AML-193 (cell line): ENCODE measurements at regions not wholly inside any gene's neighbourhood (a gene's known extent, or its start where the extent isn't known, plus 50 kb on each side); places are given as distances from the start of the nearest gene placed in this dataset.

Source experiments
- DNase-seq, 2 experiments: peaks; one replicate each; lab custom pipeline; 2025; lab: John Stamatoyannopoulos, UW

DNA sequence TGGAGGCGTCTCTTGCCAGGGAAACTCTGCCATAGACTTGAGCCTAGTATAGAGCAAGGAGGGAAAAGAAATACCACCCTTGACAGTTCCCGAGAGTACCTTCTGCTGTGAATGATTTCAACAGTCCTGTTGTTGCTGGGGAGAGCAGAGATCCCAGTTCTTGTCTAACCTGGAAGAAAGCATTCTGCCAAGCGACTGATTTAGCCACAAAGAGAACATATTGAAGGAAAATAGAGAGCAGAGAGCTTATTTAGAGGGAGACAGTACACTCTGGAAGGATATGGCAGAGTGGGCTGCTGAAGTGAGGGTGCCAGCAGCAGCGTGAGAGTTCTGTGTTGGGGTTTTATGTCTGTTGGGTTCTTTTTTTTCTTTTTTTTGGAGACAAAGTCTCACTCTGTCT is 966.9 kb upstream of the TMEM132C start:
- no peak for DNase-seq

DNA sequence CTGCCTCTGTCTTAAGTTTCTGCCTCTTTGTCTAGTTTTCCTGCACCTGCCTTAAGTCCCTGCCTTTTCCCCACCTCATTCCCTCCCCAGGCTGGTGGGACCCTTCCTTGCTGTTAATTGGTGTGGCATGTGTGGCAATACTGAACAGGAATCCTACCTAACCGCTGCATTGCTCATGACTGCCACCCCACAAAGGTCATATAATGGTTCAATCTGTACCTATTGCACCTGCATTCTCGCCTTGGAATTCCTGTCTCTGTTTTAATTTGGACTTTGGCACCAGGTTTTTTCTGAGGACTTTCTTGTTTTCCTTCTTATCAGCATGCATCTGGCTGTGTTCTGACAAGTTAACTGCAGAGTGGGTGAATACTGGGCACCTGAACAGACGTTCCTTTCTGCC is 966.2 kb upstream of the TMEM132C start:
- no peak for DNase-seq

DNA sequence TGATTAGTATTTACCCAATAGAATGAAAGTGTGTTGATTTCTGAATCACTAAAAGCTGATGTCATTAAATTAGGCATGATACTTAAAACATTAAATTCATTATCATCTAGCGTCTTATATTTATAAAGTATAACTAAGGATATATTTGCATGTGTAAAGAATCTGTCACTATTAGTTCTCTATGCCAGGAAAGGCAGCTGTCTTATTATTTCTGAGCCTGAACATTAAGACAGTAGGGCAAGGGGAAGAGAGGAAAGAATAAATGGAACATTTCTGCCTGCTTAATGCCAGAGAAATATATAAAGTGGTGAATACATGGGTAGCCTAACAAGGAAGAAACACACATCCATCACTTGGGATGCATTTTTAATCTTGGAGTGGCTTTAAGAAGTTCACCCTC is 965.1 kb upstream of the TMEM132C start:
- DNase-seq = no peak

DNA sequence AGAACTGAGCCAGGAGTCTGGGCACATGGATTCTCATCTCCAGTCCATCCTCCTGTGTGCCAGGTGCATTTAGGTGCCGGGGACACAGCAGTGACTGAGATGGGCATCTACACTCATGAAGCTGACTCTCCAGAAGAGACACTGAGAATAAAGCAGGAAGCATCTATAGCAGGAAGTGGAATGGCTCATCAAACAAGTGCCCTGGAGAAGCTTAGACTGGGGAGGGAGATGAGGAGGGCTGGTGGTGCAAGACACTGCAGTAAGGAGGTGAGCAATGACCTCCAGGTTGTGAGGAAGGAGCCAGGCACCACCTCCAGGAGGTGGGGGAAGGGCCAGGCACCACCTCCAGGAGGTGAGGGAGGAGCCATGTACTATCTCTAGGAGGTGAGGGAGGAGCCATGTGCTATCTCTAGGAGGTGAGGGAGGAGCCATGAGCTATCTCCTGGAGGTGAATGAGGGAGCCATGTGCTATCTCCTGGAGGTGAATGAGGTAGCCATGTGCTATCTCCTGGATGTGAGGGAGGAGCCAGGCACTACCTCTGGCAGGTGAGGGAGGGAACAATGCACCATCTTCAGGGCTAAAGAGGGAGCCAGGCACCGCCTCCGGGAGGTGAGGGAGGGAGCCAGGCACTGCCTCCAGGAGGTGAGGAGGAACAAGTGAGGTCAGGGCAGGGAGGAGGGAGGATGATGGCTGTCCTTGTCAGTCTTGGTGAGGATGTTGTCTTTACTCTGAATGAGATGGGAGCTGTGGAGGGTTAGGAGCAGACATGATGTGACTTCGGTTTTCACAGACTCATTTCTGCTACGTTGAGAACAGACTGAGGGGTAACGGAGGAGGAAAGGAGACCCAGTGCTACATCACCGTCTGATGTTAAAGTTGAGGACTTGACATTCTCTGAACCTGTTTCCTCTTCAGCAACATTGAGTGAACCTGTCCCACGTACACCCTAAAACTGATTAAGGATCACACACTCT is 961.9 kb upstream of the TMEM132C start:
- DNase-seq = no peak

DNA sequence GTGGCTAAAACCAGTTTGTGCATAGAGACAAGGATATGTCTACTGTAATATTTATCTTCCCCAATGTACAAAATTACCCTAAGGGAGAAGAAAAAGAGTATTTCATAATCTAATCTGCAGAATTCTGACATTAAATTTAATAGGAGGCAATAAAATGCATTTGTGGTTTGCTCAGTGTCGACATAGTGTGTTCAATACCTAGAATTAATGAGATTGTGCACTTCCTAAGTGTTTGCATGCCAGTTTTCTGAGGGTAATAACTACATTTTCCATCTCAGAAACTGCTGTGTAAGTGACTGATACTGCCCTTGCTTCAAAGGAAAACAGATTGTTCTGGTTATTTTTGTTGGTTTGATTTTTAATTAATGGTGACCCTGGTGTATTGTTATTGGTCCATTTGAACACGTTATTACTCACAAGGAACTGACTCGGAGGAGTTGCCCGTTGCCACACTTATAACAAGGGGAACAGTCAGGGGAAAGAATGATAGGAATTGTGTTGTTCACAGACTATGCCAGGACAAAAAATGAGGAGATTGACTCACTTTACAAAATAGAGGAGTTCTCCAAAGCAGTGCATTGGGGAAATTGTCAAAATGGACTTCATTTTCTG is 960.3 kb upstream of the TMEM132C start:
- no peak for DNase-seq

DNA sequence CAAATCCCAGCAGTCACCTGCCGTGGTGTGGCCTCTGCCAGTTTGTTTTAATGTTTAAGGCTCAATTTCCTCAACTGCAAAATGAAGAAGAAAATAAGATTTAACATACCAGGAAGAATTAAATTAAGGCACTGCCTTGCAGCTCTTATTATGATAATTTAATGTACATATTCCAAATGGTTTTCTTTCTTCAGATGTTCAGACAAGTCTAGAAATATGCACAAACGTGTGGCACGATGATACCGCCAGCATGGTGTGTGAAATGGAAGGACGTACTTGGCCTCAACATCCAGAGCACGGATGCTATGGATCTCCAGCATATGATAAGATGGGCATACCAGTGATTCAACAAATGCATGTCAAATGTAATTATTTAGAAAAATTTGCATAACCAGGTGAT is 959.4 kb upstream of the TMEM132C start:
- DNase-seq = no peak

DNA sequence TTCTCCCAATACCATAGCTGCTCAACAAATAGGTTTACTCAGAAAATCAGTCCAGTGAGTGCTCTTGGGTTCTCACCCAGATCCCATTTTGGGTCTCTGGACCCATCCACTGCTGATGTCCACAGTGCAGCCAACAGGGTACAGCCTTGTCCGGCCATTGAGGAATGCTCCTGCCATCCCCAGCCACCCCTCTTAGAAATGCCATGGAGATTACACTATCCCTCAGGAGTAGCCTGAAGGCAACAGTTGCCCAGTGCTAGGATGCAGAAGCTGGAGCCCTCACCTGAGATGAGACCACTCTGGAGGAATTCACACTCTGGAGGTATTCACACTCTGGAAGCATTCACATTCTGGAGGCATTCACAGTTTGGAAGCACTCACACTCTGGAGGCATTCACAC is 958.8 kb upstream of the TMEM132C start:
- no peak for DNase-seq

DNA sequence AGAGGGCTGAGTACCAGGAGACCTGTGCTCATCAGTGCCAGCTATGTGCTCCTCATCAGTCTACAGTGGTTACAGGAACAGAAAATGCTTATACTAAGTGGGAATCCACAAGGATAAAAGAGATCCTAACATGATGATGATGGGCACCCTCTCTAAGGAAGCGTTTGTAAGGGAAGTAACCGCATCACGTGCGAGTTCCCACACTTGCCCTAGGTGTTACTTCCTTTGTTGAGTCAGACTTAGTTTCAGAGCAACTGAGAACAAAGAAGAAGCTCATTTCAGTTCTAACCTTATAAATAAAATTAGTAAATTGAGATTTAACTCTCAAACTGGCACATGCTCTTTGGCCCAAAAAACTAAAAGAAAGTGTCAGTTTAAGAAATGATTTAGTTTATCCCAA is 956.4 kb upstream of the TMEM132C start:
- DNase-seq = no peak

DNA sequence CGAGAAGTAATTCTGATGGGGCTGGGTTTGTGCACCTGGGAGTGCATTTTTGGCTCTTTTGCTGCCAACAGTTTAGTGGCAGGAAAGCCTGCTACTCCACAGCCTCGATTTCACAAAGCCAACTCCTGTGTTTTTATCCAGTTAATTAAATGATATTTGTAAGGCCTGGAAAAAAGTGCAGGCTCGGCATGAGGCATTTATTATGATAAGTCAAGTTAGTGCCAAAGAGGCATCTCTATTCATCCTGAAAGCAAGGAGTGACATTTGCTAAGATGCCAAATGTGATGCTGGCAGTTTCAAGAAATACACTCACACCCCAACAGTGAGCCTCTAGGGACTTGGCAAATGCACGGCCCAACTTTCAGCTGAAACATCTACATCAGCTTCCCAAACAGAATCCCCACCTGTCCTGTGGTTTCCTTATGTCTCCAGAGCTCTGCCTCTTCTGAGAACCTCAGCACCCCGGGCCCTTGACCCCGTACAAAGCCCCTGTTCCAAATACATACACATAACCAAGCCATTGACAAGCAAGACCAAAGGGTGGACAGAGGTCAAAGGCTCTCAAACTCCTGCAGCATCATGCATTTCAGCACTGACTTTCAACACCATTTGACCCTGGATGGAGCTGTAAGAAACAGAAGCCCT is 955.1 kb upstream of the TMEM132C start:
- no peak for DNase-seq

DNA sequence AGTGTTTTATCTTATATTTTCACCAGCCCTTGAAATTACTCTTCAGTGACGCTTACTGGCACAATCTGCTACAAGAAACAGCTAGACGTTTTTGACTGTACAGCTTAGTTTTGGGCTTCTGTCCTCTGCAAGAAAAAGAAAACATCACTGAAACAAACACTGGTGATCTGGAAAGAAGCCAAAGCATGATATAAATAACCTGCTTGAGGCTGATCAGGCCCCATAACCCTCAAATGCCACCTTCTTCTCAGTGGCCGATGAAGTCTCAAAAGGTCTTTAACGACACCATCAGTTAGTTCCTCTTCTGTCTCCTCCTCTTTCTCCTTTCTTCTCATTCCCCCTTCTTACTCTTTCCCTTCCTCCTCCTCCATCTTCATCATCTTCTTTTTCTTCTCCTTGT is 942.3 kb upstream of the TMEM132C start:
- DNase-seq = no peak

DNA sequence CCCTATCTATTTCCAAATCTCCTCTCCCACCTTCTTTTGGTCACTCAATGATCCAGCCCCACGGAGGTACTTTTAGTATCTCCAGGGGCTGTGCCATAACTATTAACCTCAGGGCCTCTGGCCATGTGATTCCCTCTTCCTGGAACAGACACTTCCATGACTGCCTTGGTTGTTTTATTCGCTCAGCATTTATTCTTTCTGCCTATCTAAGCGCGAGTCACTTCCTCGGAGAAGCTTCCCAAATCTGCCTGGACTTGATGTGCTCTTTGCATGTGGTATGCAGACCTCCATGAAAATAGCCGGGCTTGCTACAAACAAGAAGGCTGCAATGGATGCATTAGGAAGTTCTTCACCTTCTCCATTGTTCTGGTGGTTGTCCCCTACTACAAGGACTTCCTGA is 939.0 kb upstream of the TMEM132C start:
- DNase-seq = no peak

DNA sequence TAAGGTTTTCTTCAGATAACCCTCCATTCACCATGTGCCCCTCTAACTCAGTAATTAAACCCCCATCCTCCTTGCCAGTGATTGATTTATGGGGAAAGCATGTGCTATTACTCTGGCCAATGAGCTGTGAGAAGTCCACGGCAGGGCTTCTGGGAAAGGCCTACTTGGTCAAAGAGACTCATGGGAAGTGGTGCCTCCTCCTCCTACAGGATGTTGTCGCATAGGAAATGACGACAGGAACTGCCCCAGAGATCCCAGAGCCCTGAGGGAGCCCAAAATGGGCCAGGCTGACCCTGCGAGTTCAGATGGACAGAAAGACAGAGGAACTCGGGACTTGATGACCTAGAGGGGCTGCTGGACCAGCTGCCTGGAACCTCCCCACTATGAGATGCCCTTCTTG is 938.1 kb upstream of the TMEM132C start:
- DNase-seq = no peak

DNA sequence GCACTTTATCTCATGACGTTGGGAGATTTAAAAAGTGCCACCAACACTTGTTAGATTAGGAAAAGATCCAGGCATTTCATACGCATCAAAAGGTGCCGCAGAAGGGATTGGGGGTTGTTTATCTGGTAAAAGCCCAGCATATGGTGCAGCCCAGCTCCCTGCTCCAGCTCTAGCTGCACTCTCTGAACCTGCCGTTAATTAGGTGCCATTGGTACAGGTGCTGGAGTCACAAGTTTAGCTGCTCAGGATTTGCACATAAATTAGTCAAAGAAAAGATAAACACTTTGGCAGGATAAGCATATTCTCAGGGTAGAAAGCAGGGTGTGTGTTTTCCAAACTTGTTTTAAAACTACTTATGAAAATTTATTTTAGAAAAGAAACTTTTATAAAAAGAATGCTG is 932.6 kb upstream of the TMEM132C start:
- no peak for DNase-seq

DNA sequence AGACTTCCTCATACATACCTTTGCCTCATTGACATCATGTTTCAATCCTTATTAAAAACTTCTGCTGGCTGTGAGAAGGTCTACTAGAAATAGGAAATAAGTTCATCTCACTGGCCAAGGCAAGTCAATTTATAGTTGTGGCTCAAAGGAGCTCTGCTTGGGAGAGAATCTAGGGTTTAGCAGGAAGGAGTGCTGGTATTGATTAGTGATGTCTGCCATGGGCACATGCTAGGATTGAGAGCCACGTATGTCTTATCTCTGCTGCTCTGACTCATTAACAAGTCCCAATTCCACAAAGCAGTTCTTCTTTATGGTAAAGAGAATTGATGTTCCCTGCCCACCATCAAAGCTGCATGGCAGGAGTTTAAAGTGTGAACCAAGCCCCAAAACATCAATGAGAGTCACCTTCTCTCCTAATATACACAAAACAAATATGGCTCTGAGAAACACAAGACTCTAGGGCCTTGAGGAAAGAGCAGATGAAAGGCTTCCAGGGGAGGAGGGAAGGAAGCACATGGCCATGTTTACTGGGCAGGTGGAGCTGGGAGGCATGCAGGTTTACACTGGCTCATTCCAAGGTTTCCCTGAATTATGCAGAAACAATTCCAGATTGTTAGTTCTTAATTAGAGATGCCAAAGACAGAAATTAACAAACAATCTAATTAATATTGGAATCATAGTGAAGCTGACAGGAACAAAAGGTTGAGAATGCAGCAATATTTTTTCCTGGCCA is 931.9 kb upstream of the TMEM132C start:
- no peak for DNase-seq

DNA sequence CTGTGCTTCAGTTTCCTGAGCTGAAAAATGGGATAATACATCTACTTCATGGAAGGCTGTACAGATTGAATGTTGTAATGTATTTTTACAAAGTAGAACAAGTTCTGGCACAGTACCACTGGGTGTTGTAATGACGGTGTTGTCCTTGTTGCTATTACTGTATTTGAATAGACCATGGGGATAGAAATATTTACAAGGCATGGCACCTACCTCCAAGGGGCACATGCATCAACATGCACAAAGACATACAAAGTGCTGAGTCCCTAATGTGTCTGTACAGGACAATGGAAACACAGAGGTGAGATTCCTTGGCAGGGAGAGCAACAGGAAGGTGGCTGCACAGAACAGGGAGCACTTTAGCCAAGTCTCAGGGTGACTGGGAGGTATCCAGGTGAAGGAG is 930.6 kb upstream of the TMEM132C start:
- DNase-seq = no peak

DNA sequence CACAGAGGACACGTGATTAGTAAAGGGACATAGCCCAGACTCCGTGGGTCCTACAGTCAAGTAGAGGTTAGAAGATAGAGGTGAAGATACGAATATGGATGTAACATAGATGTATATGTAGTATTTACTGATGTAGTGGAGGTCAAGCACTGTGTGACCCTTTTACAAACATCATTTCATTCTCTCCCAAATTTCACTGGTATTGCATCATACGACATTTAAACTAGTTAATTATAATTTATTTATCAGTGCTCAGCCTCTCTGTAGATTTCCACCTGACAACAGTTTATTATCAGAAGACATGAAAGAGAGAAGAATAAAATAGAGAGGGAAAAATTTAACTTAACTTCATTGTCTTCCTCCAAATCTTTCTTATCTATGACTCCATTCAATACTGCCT is 927.9 kb upstream of the TMEM132C start:
- no peak for DNase-seq

DNA sequence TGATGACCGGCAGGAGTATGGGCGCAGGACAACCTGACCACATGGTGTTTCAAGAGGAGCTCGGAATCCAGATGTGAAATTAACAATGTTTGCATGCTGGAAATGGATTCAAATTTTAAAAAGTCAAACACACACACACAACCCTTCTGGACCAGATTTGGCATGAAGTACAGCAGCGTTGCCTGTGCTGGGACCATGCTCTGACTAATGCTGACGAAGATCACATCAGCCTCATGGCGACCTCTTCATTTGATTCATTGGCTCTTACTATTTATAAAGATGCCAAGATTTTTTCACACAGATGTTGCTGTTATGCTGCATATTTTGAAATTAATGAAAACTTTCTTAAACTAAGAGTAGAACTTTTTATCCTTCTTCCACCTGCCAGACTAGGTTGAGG is 926.6 kb upstream of the TMEM132C start:
- no peak for DNase-seq

DNA sequence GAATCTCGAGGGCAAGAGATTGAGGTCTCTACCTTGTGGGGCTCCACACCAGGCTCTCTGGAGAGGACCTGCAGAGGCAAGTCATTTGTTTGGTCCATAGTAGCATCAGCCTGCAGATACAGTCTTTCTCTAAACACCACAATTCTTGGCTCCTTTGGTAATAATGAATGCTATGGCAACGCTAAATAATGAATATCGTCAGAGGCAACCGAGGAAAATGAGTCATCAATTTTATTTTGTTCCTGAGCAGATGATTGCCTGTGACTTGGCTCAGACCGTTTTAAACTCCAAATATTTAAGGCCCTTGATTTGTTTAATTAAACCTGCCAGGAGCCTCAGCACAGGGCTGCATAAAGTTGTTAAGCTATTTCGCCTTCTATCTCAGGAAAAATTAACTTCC is 924.1 kb upstream of the TMEM132C start:
- DNase-seq = no peak

DNA sequence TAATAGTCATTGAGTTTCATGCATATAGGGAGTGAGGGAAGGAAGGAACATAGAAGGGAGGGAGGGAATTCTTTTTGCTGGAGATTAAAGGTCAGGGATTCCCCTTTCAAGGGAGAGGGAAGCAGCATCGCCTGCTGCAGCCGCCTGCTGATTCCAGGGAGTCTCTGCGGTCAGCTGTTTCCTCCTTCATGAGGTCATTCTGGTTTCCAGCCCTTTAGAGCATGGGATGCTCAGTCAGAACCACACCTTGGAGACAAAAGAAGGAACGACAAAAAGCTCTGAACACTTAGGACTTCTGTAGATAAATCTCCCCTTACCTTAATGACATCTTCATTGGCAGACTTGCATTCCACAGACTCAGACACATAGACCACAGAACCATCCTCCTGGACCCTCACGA is 923.0 kb upstream of the TMEM132C start:
- DNase-seq = no peak

DNA sequence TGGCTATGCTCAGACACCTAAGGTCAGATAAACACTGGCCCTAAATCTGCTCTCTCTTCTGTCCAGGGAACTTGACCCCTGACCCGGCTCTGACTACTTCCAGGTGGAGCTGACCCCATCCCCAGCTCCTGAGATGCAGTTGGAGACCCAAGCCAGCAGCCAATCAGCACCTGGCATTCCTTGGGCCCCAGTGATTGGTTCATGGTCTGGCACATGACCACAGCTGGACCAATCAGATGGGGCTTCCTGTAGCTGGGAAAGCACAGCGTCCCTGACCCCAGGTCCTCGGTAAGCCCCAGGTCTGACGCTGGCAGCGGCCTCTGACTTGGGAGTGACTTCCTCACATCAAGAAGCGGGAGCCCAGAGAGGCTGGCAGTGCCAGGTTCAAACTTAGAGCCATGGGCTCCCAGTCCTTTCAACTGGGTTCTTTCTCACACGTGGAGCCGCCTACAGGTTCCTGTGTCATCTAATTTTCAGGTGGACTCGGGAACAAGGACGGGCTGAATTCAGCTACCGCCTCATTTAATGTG is 915.4 kb upstream of the TMEM132C start:
- DNase-seq = no peak

DNA sequence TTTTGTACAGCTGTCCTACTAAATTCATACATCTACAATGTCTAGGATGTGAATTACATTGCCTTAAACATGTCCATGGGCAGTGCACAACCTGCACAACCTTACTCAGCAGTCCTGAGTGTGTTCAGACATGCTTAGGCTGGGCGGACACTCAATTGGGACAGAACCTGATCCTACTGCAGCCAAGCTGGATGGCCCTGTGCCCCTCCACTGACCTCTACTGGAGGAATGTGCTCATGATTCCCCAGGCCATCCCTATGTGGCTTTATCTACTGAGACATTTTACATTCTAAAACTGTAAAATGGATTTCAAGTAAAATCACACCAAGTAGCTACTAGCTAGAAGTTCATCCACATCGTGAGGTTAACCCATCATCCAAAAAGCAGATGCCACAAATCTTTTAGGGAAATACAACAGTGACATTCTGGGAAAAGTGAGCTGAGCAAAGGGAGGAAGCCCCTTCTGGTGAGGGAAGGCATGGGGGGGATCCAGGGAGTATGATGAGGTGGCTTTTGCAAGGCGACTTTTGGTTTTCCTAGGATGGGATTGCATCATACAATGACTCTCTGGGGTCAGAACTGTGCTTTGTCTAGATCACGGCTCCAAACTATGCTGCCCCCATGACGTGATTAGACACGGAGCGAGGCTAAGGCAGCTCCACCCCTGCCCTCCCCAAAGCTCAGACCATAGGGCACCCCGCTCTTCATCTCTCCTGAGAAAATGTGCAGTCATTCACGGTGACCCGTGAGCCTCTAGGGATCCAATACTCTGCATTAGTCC is 911.7 kb upstream of the TMEM132C start:
- DNase-seq = no peak
